NCI-H2227 (cell line): ENCODE measurements at regions not wholly inside any gene's neighbourhood (a gene's known extent, or its start where the extent isn't known, plus 50 kb on each side); places are given as distances from the start of the nearest gene placed in this dataset.

ENCODE experiments used
- DNase-seq: peaks from one replicate; lab custom pipeline; 2025; ENCODE audit not compliant: unreplicated experiment; lab: John Stamatoyannopoulos, UW

- DNase-seq, result no peak
These were observed 105.0 kb upstream of the ALDH1B1 start for GRCh38 chr9:38287420-38287985.

- no peak for DNase-seq
These were observed 105.7 kb upstream of the ALDH1B1 start for GRCh38 chr9:38286766-38287165.

- no peak for DNase-seq
These were observed 106.1 kb upstream of the ALDH1B1 start for GRCh38 chr9:38286357-38286756.

- DNase-seq, result no peak
These were observed 107.3 kb upstream of the ALDH1B1 start for GRCh38 chr9:38285236-38285635.

GRCh38 chr9:38284588-38285051 lies 107.9 kb upstream of the ALDH1B1 start:
- peak; percentile 80 for DNase-seq

GRCh38 chr9:38284039-38284575 lies 108.4 kb upstream of the ALDH1B1 start:
- peak; percentile 32 for DNase-seq

- DNase-seq, result no peak
These were observed 109.7 kb upstream of the ALDH1B1 start for GRCh38 chr9:38282756-38283155.

GRCh38 chr9:38281917-38282316 lies 110.6 kb upstream of the ALDH1B1 start:
- DNase-seq, result no peak

GRCh38 chr9:38281196-38281595 lies 111.3 kb upstream of the ALDH1B1 start:
- DNase-seq, result no peak

GRCh38 chr9:38280251-38280800 lies 112.2 kb upstream of the ALDH1B1 start:
- DNase-seq, result no peak

GRCh38 chr9:38278931-38279679 lies 113.4 kb upstream of the ALDH1B1 start:
- no peak for DNase-seq

- DNase-seq, result no peak
These were observed 114.0 kb upstream of the ALDH1B1 start for GRCh38 chr9:38278457-38278856.

- no peak for DNase-seq
These were observed 114.8 kb upstream of the ALDH1B1 start for GRCh38 chr9:38277601-38278200.

- no peak for DNase-seq
These were observed 115.6 kb upstream of the ALDH1B1 start for GRCh38 chr9:38276771-38277439.

GRCh38 chr9:38274800-38275199 lies 117.7 kb upstream of the ALDH1B1 start:
- DNase-seq, result no peak

- DNase-seq, result no peak
These were observed 119.8 kb upstream of the ALDH1B1 start for GRCh38 chr9:38272710-38273109.

GRCh38 chr9:38271666-38272241 lies 120.7 kb upstream of the ALDH1B1 start:
- no peak for DNase-seq

GRCh38 chr9:38269775-38270174 lies 122.7 kb upstream of the ALDH1B1 start:
- DNase-seq, result no peak

GRCh38 chr9:38263532-38263931 lies 129.0 kb upstream of the ALDH1B1 start:
- no peak for DNase-seq

- DNase-seq, result no peak
These were observed 132.8 kb upstream of the ALDH1B1 start for GRCh38 chr9:38259519-38260218.
